ENCODE measurements at regions not wholly inside any gene's neighbourhood (a gene's known extent, or its start where the extent isn't known, plus 50 kb on each side); places are given as distances from the start of the nearest gene placed in this dataset.

GRCh38 chr13:22085001-22085400, 414.1 kb downstream of the FGF9 start:
- no peak overlapping the region for H3K27ac ChIP-seq (ENCODE audit: low read depth, low read length)
- Mint-ChIP-seq H3K27me3 (peaks cover 0 to 2% of the 10 kb centered on the region in 2 donors), H3K4me1 (peaks cover 19 to 28% (median 20%) of the 10 kb centered on the region in 4 donors), H3K4me3 (peak overlapping the region in 1 of 8 donors; percentile 41), H3K36me3 (no peaks in the 10 kb centered on the region), H3K27ac (peak overlapping the region in 3 of 7 donors; percentile 28 to 84 (median 68)), H3K9me3 (no peaks in the 10 kb centered on the region)
- peaks cover 17% of the 10 kb centered on the region for H3K4me1 ChIP-seq (ENCODE audit: insufficient read depth, low read length)
- CTCF ChIA-PET (ENCODE audit: partially characterized antibody): interaction anchor here (1.3 to 1.4 kb wide), 2 partner anchors 10 to 12 kb away, joined by 3 to 6 read pairs; no protein-coding TSS in a partner anchor
- intact Hi-C loops (cut with micrococcal nuclease): no loop called here
- POLR2A ChIA-PET (ENCODE audit: partially characterized antibody): interaction anchor here (0.8 to 3.7 kb wide), 4 partner anchors 8 to 46 kb away, joined by 3 to 16 read pairs (median 3); no protein-coding TSS in a partner anchor
- DNase-seq: no peak
- no peaks in the 10 kb centered on the region for H3K9me3 ChIP-seq (ENCODE audit: control insufficient read depth in 1 of 2, low read length in 2 of 2)
- no peak overlapping the region for H3K4me3 ChIP-seq (ENCODE audit: low read length in 2 of 2)
- no peaks in the 10 kb centered on the region for H3K27me3 ChIP-seq (ENCODE audit: insufficient read depth, low read length)
- H3K36me3 ChIP-seq (ENCODE audit: insufficient read depth, low read length): no peaks in the 10 kb centered on the region

GRCh38 chr13:22086597-22087330, 415.9 kb downstream of the FGF9 start:
- Histone ChIP-seq H3K4me3 (ENCODE audit: low read length in 2 of 2) (no peak overlapping the region), H3K9me3 (ENCODE audit: control insufficient read depth in 1 of 2, low read length in 2 of 2) (no peaks in the 10 kb centered on the region), H3K27me3 (ENCODE audit: insufficient read depth, low read length) (no peaks in the 10 kb centered on the region), H3K27ac (ENCODE audit: low read depth, low read length) (no peak overlapping the region), H3K4me1 (ENCODE audit: insufficient read depth, low read length) (peaks cover 17% of the 10 kb centered on the region), H3K36me3 (ENCODE audit: insufficient read depth, low read length) (no peaks in the 10 kb centered on the region)
- no peak for DNase-seq
- Mint-ChIP-seq H3K36me3 (peaks cover 3 to 4% of the 10 kb centered on the region in 2 donors), H3K4me1 (peaks cover 17 to 25% (median 19%) of the 10 kb centered on the region in 4 donors), H3K4me3 (no peak overlapping the region), H3K9me3 (no peaks in the 10 kb centered on the region), H3K27ac (peak overlapping the region in 1 of 7 donors; percentile 1), H3K27me3 (peaks cover 0 to 2% of the 10 kb centered on the region in 2 donors)
- POLR2A ChIA-PET (ENCODE audit: partially characterized antibody): interaction anchor here (1.2 to 2.8 kb wide), 2 partner anchors 10 to 19 kb away, joined by 6 read pairs; no protein-coding TSS in a partner anchor
- CTCF ChIA-PET (ENCODE audit: partially characterized antibody): interaction anchor here (1.7 kb wide), 1 partner anchor 52 kb away, joined by 4 read pairs; no protein-coding TSS in a partner anchor
- intact Hi-C loops (cut with micrococcal nuclease): no loop called here

- H3K27me3 Mint-ChIP-seq: peaks cover 0 to 2% of the 10 kb centered on the region in 2 donors
- Histone ChIP-seq H3K27ac (ENCODE audit: low read depth, low read length) (no peak overlapping the region), H3K27me3 (ENCODE audit: insufficient read depth, low read length) (no peaks in the 10 kb centered on the region), H3K36me3 (ENCODE audit: insufficient read depth, low read length) (no peaks in the 10 kb centered on the region), H3K9me3 (ENCODE audit: control insufficient read depth in 1 of 2, low read length in 2 of 2) (no peaks in the 10 kb centered on the region), H3K4me3 (ENCODE audit: low read length in 2 of 2) (no peak overlapping the region), H3K4me1 (ENCODE audit: insufficient read depth, low read length) (no peaks in the 10 kb centered on the region)
- intact Hi-C loops (cut with micrococcal nuclease): no loop called here
- peaks cover 0 to 5% (median 2%) of the 10 kb centered on the region in 4 donors for H3K4me1 Mint-ChIP-seq
- H3K4me3 Mint-ChIP-seq: no peak overlapping the region
- POLR2A ChIA-PET (ENCODE audit: partially characterized antibody): interaction anchor here (0.7 to 1.1 kb wide), 3 partner anchors 22 to 40 kb away, joined by 3 read pairs; no protein-coding TSS in a partner anchor
- DNase-seq: no peak
- H3K9me3 Mint-ChIP-seq: peaks cover 0 to 5% (median 0%) of the 10 kb centered on the region in 8 donors
- peaks cover 3 to 4% of the 10 kb centered on the region in 2 donors for H3K36me3 Mint-ChIP-seq
- CTCF ChIA-PET (ENCODE audit: partially characterized antibody): interaction anchor here (1.3 kb wide), 2 partner anchors 9 to 15 kb away, joined by 3 to 4 read pairs; no protein-coding TSS in a partner anchor
- no peak overlapping the region for H3K27ac Mint-ChIP-seq
These were observed 419.2 kb downstream of the FGF9 start for GRCh38 chr13:22090106-22090505.

GRCh38 chr13:22091222-22091970, 420.5 kb downstream of the FGF9 start:
- Histone ChIP-seq H3K4me3 (ENCODE audit: low read length in 2 of 2) (no peak overlapping the region), H3K4me1 (ENCODE audit: insufficient read depth, low read length) (no peaks in the 10 kb centered on the region), H3K9me3 (ENCODE audit: control insufficient read depth in 1 of 2, low read length in 2 of 2) (no peaks in the 10 kb centered on the region), H3K36me3 (ENCODE audit: insufficient read depth, low read length) (no peaks in the 10 kb centered on the region), H3K27me3 (ENCODE audit: insufficient read depth, low read length) (no peaks in the 10 kb centered on the region), H3K27ac (ENCODE audit: low read depth, low read length) (no peak overlapping the region)
- H3K9me3 Mint-ChIP-seq: peaks cover 0 to 9% (median 0%) of the 10 kb centered on the region in 8 donors
- peaks cover 0 to 1% (median 0%) of the 10 kb centered on the region in 4 donors for H3K4me1 Mint-ChIP-seq
- CTCF ChIA-PET (ENCODE audit: partially characterized antibody): no interaction called here
- H3K36me3 Mint-ChIP-seq: peaks cover 3 to 4% of the 10 kb centered on the region in 2 donors
- DNase-seq: no peak
- H3K4me3 Mint-ChIP-seq: no peak overlapping the region
- H3K27me3 Mint-ChIP-seq: no peaks in the 10 kb centered on the region
- H3K27ac Mint-ChIP-seq: no peak overlapping the region
- POLR2A ChIA-PET (ENCODE audit: partially characterized antibody): no interaction called here
- intact Hi-C loops (cut with micrococcal nuclease): no loop called here

GRCh38 chr13:22091971-22092300, 421.1 kb downstream of the FGF9 start:
- DNase-seq: no peak
- H3K36me3 Mint-ChIP-seq: peaks cover 3 to 4% of the 10 kb centered on the region in 2 donors
- peaks cover 0 to 9% (median 0%) of the 10 kb centered on the region in 8 donors for H3K9me3 Mint-ChIP-seq
- H3K36me3 ChIP-seq (ENCODE audit: insufficient read depth, low read length): no peaks in the 10 kb centered on the region
- CTCF ChIA-PET (ENCODE audit: partially characterized antibody): no interaction called here
- H3K27me3 Mint-ChIP-seq: no peaks in the 10 kb centered on the region
- POLR2A ChIA-PET (ENCODE audit: partially characterized antibody): interaction anchor here (1.5 kb wide), 1 partner anchor 9 kb away, joined by 4 read pairs; no protein-coding TSS in a partner anchor
- H3K4me1 Mint-ChIP-seq: peaks cover 0 to 1% (median 0%) of the 10 kb centered on the region in 4 donors
- H3K9me3 ChIP-seq (ENCODE audit: control insufficient read depth in 1 of 2, low read length in 2 of 2): no peaks in the 10 kb centered on the region
- no peaks in the 10 kb centered on the region for H3K27me3 ChIP-seq (ENCODE audit: insufficient read depth, low read length)
- H3K4me3 Mint-ChIP-seq: no peak overlapping the region
- no peak overlapping the region for H3K4me3 ChIP-seq (ENCODE audit: low read length in 2 of 2)
- H3K4me1 ChIP-seq (ENCODE audit: insufficient read depth, low read length): no peaks in the 10 kb centered on the region
- H3K27ac Mint-ChIP-seq: no peak overlapping the region
- no peak overlapping the region for H3K27ac ChIP-seq (ENCODE audit: low read depth, low read length)
- intact Hi-C loops (cut with micrococcal nuclease): no loop called here

GRCh38 chr13:22092791-22093560, 422.1 kb downstream of the FGF9 start:
- peaks cover 3 to 4% of the 10 kb centered on the region in 2 donors for H3K36me3 Mint-ChIP-seq
- Histone ChIP-seq H3K27me3 (ENCODE audit: insufficient read depth, low read length) (no peaks in the 10 kb centered on the region), H3K9me3 (ENCODE audit: control insufficient read depth in 1 of 2, low read length in 2 of 2) (no peaks in the 10 kb centered on the region), H3K4me1 (ENCODE audit: insufficient read depth, low read length) (no peaks in the 10 kb centered on the region), H3K36me3 (ENCODE audit: insufficient read depth, low read length) (no peaks in the 10 kb centered on the region), H3K27ac (ENCODE audit: low read depth, low read length) (no peak overlapping the region), H3K4me3 (ENCODE audit: low read length in 2 of 2) (no peak overlapping the region)
- H3K9me3 Mint-ChIP-seq: peaks cover 0 to 9% (median 0%) of the 10 kb centered on the region in 8 donors
- H3K27ac Mint-ChIP-seq: no peak overlapping the region
- intact Hi-C loops (cut with micrococcal nuclease): no loop called here
- H3K4me1 Mint-ChIP-seq: no peaks in the 10 kb centered on the region
- POLR2A ChIA-PET (ENCODE audit: partially characterized antibody): interaction anchor here (1.5 kb wide), 1 partner anchor 8 kb away, joined by 4 read pairs; no protein-coding TSS in a partner anchor
- CTCF ChIA-PET (ENCODE audit: partially characterized antibody): no interaction called here
- H3K27me3 Mint-ChIP-seq: no peaks in the 10 kb centered on the region
- no peak overlapping the region for H3K4me3 Mint-ChIP-seq
- DNase-seq: no peak

All from CD4-positive, alpha-beta memory T cell (primary cell).